B cell (primary cell): ENCODE measurements at regions not wholly inside any gene's neighbourhood (a gene's known extent, or its start where the extent isn't known, plus 50 kb on each side); places are given as distances from the start of the nearest gene placed in this dataset.

Experiments
- EZH2 ChIP-seq: IDR thresholded peaks from 2 replicates; pipeline ENCODE4 v1.6.1; 2012; ENCODE audit warnings: borderline replicate concordance, low read depth, mild to moderate bottlenecking, moderate library complexity, low read length; ENCODE audit not compliant: insufficient read depth, poor library complexity, severe bottlenecking
- TF ChIP-seq, protein P1 (sequence below): fragments of 200-600 bp; IDR thresholded peaks from one replicate; pipeline ENCODE4 v1.8.0; 2022; ENCODE audit warnings: antibody characterized with exemption, mild to moderate bottlenecking

DNA sequence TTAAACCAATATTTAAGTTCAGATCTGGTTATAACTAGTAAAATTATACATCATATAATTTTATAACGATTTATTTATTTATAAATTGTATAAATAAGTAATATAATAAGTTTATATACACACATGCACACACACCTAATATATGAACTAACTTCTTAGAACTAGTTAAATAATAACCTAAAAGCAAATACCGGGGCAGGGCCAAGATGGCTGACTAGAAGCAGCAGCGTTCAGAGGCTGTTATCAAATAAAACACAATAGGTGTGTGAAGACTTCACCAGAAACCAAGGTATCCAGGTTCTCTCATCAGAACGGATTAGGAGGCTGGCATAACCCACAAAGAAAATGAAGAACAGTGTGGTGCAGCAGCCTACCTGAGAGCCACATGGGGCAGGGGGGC lies 653.6 kb upstream of the CBLB start:
- TF ChIP-seq, protein P1, sequence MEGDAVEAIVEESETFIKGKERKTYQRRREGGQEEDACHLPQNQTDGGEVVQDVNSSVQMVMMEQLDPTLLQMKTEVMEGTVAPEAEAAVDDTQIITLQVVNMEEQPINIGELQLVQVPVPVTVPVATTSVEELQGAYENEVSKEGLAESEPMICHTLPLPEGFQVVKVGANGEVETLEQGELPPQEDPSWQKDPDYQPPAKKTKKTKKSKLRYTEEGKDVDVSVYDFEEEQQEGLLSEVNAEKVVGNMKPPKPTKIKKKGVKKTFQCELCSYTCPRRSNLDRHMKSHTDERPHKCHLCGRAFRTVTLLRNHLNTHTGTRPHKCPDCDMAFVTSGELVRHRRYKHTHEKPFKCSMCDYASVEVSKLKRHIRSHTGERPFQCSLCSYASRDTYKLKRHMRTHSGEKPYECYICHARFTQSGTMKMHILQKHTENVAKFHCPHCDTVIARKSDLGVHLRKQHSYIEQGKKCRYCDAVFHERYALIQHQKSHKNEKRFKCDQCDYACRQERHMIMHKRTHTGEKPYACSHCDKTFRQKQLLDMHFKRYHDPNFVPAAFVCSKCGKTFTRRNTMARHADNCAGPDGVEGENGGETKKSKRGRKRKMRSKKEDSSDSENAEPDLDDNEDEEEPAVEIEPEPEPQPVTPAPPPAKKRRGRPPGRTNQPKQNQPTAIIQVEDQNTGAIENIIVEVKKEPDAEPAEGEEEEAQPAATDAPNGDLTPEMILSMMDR = no peak
- TF ChIP-seq EZH2 = no peak
